Neural cell (in vitro differentiated cells): ENCODE measurements at regions not wholly inside any gene's neighbourhood (a gene's known extent, or its start where the extent isn't known, plus 50 kb on each side); places are given as distances from the start of the nearest gene placed in this dataset.

Source experiments
- H2AFZ ChIP-seq: fragments of 200-600, 300-800 bp; sonication (generic), shearing (Covaris generic); 2 replicates; pipeline ENCODE4 v1.6.0; 2014; ENCODE audit warnings: low read depth, mild to moderate bottlenecking, antibody characterized with exemption, low read length, moderate library complexity
- H3F3A ChIP-seq: fragments of 200-600 bp; shearing (Covaris generic); 2 replicates; pipeline ENCODE4 v1.6.1; 2016; ENCODE audit warnings: mild to moderate bottlenecking, moderate library complexity, mixed read lengths, antibody characterized with exemption, low read length; ENCODE audit not compliant: insufficient read depth, poor library complexity, severe bottlenecking
- H3K27ac ChIP-seq: fragments of 200-600, 300-800 bp; sonication (generic), shearing (Covaris generic); 2 replicates; pipeline ENCODE4 v1.5.1; 2014; ENCODE audit warnings: mild to moderate bottlenecking, low read length, moderate library complexity
- H3K27me3 ChIP-seq: fragments of 300-800, 200-600 bp; sonication (generic), shearing (Covaris generic); 2 replicates; pipeline ENCODE4 v1.6.0; 2014; ENCODE audit warnings: mild to moderate bottlenecking, low read depth, low read length, moderate library complexity; ENCODE audit not compliant: insufficient read depth
- H3K36me3 ChIP-seq: fragments of 300-800, 200-600 bp; sonication (generic), shearing (Covaris generic); 2 replicates; pipeline ENCODE4 v1.5.1; 2014; ENCODE audit warnings: mild to moderate bottlenecking, antibody characterized with exemption, low read length, moderate library complexity; ENCODE audit not compliant: insufficient read depth
- H3K4me2 ChIP-seq: fragments of 300-800, 200-600 bp; sonication (generic), shearing (Covaris generic); 2 replicates; pipeline ENCODE4 v1.6.0; 2014; ENCODE audit warnings: mild to moderate bottlenecking, low read length
- H3K4me3 ChIP-seq: fragments of 300-800, 200-600 bp; sonication (generic), shearing (Covaris generic); 2 replicates; pipeline ENCODE4 v1.5.1; 2014; ENCODE audit warnings: mild to moderate bottlenecking, low read length, moderate library complexity
- H3K79me2 ChIP-seq: fragments of 200-600 bp; shearing (Covaris generic); replicated peaks from 2 replicates; pipeline ENCODE4 v1.6.0; 2014; ENCODE audit warnings: mild to moderate bottlenecking, low read length, moderate library complexity; ENCODE audit not compliant: insufficient read depth
- H3K9ac ChIP-seq: fragments of 300-800, 200-600 bp; sonication (generic), shearing (Covaris generic); 2 replicates; pipeline ENCODE4 v1.6.1; 2016; ENCODE audit warnings: mild to moderate bottlenecking, low read length, mixed read lengths
- H3K9me2 ChIP-seq: fragments of 200-600 bp; shearing (Covaris generic); 2 replicates; pipeline ENCODE4 v1.6.1; 2016; ENCODE audit warnings: mild to moderate bottlenecking, low read length, mixed read lengths; ENCODE audit not compliant: insufficient read depth
- H3K9me3 ChIP-seq: fragments of 200-600, 300-800 bp; sonication (generic), shearing (Covaris generic); 2 replicates; pipeline ENCODE4 v1.6.1; 2016; ENCODE audit warnings: mild to moderate bottlenecking, mixed run types, low read length, moderate library complexity, mixed read lengths
- H4K20me1 ChIP-seq: fragments of 200-600 bp; shearing (Covaris generic); 2 replicates; pipeline ENCODE4 v1.6.1; 2016; ENCODE audit warnings: mild to moderate bottlenecking, mixed run types; ENCODE audit not compliant: insufficient read depth
- EP300 ChIP-seq: fragments of 450-650 bp; conservative IDR thresholded peaks from 2 replicates; pipeline ENCODE4 v1.6.1; 2014; ENCODE audit warnings: antibody characterized with exemption, mild to moderate bottlenecking, moderate library complexity; ENCODE audit not compliant: poor library complexity, severe bottlenecking
- EZH2 ChIP-seq: fragments of 200-600, 300-800 bp; shearing (Covaris generic), sonication (generic); IDR thresholded peaks from 2 replicates; pipeline ENCODE4 v1.6.1; 2014; ENCODE audit warnings: antibody characterized with exemption, low read length, borderline replicate concordance, mild to moderate bottlenecking; ENCODE audit not compliant: insufficient read depth, poor library complexity, severe bottlenecking
- MXI1 ChIP-seq: fragments of 450-650 bp; conservative IDR thresholded peaks from 2 replicates; pipeline ENCODE4 v1.6.1; 2014; ENCODE audit warnings: antibody characterized with exemption, mild to moderate bottlenecking; ENCODE audit not compliant: poor library complexity, severe bottlenecking
- POLR2AphosphoS5 ChIP-seq: IDR thresholded peaks from 2 replicates; pipeline ENCODE4 v1.6.1; 2012
- RAD21 ChIP-seq: fragments of 450-650 bp; conservative IDR thresholded peaks from 2 replicates; pipeline ENCODE4 v1.6.1; 2014; ENCODE audit warnings: antibody characterized with exemption, mild to moderate bottlenecking, moderate library complexity
- SMC3 ChIP-seq: fragments of 450-650 bp; conservative IDR thresholded peaks from 2 replicates; pipeline ENCODE4 v1.6.1; 2014; ENCODE audit warnings: antibody characterized with exemption, mild to moderate bottlenecking, moderate library complexity; ENCODE audit not compliant: poor library complexity
- TAF1 ChIP-seq: IDR thresholded peaks from 2 replicates; pipeline ENCODE4 v1.6.1; 2012; ENCODE audit warnings: low read depth
- TF ChIP-seq, protein P1 (sequence below): fragments of 450-650 bp; IDR thresholded peaks from 2 replicates; pipeline ENCODE4 v1.5.1; 2014; ENCODE audit warnings: antibody characterized with exemption, mild to moderate bottlenecking, moderate library complexity; ENCODE audit not compliant: poor library complexity, severe bottlenecking
- TF ChIP-seq, protein P2 (sequence below): IDR thresholded peaks from 2 replicates; pipeline ENCODE4 v1.6.1; 2012; ENCODE audit warnings: borderline replicate concordance

GRCh38 chr1:65704318-65704717, 88.4 kb upstream of the PDE4B start:
- Histone ChIP-seq H3K9me3 (no peaks in the 10 kb centered on the region), H3K9ac (no peak overlapping the region), H4K20me1 (no peaks in the 10 kb centered on the region), H3K4me2 (no peak overlapping the region), H3K4me3 (no peak overlapping the region), H3F3A (no peaks in the 10 kb centered on the region), H3K36me3 (no peaks in the 10 kb centered on the region), H3K79me2 (no peaks in the 10 kb centered on the region), H2AFZ (no peak overlapping the region), H3K9me2 (no peaks in the 10 kb centered on the region), H3K27ac (no peak overlapping the region), H3K27me3 (no peaks in the 10 kb centered on the region)
- TF ChIP-seq, protein P1, sequence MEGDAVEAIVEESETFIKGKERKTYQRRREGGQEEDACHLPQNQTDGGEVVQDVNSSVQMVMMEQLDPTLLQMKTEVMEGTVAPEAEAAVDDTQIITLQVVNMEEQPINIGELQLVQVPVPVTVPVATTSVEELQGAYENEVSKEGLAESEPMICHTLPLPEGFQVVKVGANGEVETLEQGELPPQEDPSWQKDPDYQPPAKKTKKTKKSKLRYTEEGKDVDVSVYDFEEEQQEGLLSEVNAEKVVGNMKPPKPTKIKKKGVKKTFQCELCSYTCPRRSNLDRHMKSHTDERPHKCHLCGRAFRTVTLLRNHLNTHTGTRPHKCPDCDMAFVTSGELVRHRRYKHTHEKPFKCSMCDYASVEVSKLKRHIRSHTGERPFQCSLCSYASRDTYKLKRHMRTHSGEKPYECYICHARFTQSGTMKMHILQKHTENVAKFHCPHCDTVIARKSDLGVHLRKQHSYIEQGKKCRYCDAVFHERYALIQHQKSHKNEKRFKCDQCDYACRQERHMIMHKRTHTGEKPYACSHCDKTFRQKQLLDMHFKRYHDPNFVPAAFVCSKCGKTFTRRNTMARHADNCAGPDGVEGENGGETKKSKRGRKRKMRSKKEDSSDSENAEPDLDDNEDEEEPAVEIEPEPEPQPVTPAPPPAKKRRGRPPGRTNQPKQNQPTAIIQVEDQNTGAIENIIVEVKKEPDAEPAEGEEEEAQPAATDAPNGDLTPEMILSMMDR = no peak

DNA sequence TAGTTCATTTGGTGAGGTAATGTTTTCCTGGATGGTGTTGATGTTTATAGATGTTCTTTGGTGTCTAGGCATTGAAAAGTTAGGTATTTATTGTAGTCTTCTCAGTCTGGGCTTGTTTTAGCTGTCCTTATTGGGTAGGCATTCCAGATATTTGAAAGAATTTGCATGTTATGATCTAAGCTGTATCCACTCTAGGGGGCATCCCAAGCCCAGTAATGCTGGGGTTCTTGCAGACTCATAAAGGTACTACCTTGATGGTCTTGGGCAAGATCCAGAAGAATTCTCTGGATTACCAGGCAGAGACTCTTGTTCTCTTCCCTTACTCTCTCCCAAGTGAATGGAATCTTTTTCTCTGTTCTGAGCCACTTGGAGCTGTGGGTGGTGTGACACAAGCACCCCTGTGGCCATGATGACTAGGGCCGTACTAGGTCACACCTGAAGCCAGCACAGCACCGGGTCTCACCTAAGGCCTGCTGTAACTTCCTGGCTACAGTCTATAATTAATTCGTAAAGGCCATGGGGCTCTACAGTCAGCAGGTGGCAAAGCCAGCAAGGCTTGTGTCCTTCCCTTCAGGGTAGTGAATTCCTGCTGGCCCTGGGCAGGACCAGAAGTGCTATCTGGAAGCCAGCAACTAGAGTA, 74.8 kb upstream of the PDE4B start:
- no peaks in the 10 kb centered on the region for H3K36me3 ChIP-seq
- H3K79me2 ChIP-seq = no peaks in the 10 kb centered on the region
- H3K9me2 ChIP-seq = no peaks in the 10 kb centered on the region
- no peaks in the 10 kb centered on the region for H3K9me3 ChIP-seq
- H3F3A ChIP-seq = no peaks in the 10 kb centered on the region
- H4K20me1 ChIP-seq = no peaks in the 10 kb centered on the region
- H3K27ac ChIP-seq = no peak overlapping the region
- H3K27me3 ChIP-seq = no peaks in the 10 kb centered on the region
- H3K4me2 ChIP-seq = no peak overlapping the region
- peak; percentile 28 for TF ChIP-seq RAD21
- TF ChIP-seq SMC3 = no peak
- TF ChIP-seq, protein P1 = peak; percentile 15
- H3K9ac ChIP-seq = no peak overlapping the region
- H3K4me3 ChIP-seq = no peak overlapping the region
- no peak overlapping the region for H2AFZ ChIP-seq

- no peaks in the 10 kb centered on the region for H3K27me3 ChIP-seq
- H3K27ac ChIP-seq = no peak overlapping the region
- H3K4me2 ChIP-seq = no peak overlapping the region
- H3K36me3 ChIP-seq = no peaks in the 10 kb centered on the region
- H2AFZ ChIP-seq = no peak overlapping the region
- no peaks in the 10 kb centered on the region for H3K9me2 ChIP-seq
- no peaks in the 10 kb centered on the region for H3F3A ChIP-seq
- H3K9me3 ChIP-seq = no peaks in the 10 kb centered on the region
- no peaks in the 10 kb centered on the region for H3K79me2 ChIP-seq
- TF ChIP-seq EZH2 (no peak), MXI1 (no peak), SMC3 (no peak), POLR2AphosphoS5 (no peak), EP300 (no peak), TAF1 (no peak), RAD21 (no peak)
- TF ChIP-seq, protein P1 = no peak
- TF ChIP-seq, protein P2, sequence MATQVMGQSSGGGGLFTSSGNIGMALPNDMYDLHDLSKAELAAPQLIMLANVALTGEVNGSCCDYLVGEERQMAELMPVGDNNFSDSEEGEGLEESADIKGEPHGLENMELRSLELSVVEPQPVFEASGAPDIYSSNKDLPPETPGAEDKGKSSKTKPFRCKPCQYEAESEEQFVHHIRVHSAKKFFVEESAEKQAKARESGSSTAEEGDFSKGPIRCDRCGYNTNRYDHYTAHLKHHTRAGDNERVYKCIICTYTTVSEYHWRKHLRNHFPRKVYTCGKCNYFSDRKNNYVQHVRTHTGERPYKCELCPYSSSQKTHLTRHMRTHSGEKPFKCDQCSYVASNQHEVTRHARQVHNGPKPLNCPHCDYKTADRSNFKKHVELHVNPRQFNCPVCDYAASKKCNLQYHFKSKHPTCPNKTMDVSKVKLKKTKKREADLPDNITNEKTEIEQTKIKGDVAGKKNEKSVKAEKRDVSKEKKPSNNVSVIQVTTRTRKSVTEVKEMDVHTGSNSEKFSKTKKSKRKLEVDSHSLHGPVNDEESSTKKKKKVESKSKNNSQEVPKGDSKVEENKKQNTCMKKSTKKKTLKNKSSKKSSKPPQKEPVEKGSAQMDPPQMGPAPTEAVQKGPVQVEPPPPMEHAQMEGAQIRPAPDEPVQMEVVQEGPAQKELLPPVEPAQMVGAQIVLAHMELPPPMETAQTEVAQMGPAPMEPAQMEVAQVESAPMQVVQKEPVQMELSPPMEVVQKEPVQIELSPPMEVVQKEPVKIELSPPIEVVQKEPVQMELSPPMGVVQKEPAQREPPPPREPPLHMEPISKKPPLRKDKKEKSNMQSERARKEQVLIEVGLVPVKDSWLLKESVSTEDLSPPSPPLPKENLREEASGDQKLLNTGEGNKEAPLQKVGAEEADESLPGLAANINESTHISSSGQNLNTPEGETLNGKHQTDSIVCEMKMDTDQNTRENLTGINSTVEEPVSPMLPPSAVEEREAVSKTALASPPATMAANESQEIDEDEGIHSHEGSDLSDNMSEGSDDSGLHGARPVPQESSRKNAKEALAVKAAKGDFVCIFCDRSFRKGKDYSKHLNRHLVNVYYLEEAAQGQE = no peak
- no peak overlapping the region for H3K9ac ChIP-seq
- H4K20me1 ChIP-seq = no peaks in the 10 kb centered on the region
- no peak overlapping the region for H3K4me3 ChIP-seq
These were observed 73.3 kb upstream of the PDE4B start for GRCh38 chr1:65719391-65719790.
